Head of caudate nucleus (tissue), 42 donors: ENCODE measurements at regions not wholly inside any gene's neighbourhood (a gene's known extent, or its start where the extent isn't known, plus 50 kb on each side); places are given as distances from the start of the nearest gene placed in this dataset.

Experiments
- DNase-seq, 42 donors: peaks; one replicate each; pipeline versions ENCODE4 v3.0.0 to v3.0.0-alpha.2; 2020 to 2021; ENCODE audit warnings: mixed read lengths in 7 of 42
- intact Hi-C: fragments of 100-400 bp; cut with DNase I; formaldehyde crosslinking; loops from one replicate; pipeline ENCODE4 v1.15.0; 2022

DNA sequence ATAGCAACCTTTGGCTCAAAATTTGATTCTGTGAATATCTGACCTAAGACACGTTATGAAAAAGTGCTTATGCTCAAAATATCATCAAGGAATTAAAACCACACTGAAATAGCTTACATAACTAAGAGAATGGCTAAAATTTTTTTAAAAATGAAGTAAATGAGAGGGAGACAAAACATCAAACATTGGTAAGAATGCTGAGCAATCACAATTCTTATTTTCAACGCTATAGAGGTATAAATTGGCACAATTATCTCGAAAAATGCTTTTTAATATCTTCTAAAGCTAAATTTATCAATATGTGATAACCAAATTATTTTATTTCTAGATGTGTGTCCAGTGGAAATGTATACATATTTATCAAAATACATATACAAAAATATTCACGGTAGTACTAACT lies 381.3 kb downstream of the ANXA1 start:
- intact Hi-C loops, result no loop called here
- DNase-seq, result no peak

DNA sequence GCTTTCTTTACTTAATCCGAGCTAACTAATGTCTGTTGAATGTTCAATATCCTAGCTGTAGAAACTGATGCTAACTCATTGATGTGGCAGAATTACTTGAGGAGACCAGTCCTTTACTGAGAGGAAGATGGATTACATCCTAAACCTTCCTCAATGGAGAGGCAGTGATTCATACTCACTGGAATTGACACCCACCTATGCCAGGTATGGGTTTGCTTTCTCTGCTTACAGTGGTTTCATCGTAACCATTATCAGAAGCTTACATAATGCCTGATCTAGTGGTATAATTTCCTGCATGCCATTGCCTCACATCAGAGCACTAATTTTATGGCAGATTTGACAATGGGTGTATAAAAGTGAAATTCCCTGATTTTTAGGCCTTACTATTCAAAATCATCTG lies 384.7 kb downstream of the ANXA1 start:
- intact Hi-C loops, result no loop called here
- no peak for DNase-seq

DNA sequence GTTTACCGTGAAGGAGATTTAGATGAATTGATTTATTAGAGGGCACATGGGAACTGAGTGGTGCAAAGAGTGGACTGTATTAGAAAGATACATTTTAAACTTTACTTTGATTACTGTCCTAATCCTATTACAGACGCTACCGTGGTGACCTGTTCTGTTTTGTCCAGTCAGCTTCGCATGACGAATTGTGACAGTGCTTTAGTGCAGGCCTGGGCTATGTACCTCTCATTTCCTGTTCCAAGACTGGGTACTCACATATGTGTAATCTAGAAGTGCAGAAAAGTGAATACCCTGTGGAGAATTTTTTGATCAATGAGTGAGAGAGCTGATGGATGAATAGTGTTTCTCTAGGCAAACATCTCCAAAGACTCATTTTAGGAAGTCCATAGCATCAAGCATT lies 385.9 kb downstream of the ANXA1 start:
- intact Hi-C loops, result no loop called here

DNA sequence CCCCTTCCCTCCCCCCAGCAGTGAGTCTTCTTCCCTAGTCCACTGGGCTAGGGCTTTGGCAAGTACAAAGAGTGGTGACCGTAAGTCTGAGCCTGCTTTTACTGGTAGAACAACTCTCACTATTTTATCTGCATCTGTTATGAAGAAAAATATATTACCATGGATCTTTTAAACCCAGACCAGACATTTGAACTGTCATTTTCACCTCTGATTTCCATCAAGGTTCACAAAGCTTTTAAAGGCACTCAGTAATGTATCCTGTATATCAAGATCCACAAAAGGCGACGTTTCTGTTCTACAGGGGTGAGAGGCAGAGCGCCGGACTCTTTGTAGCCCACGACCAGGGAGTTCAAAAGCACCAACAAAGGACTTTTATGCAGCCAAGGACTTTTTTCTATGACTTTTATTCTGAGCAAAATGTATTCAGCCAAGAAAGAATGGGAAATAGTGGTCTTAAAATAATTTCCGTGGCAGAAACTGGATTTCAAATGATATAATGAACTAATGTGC lies 388.3 kb downstream of the ANXA1 start:
- intact Hi-C loops, result no loop called here

More for the DNA sequence above, 385.9 kb downstream of the ANXA1 start:
- DNase-seq, result no peak

DNA sequence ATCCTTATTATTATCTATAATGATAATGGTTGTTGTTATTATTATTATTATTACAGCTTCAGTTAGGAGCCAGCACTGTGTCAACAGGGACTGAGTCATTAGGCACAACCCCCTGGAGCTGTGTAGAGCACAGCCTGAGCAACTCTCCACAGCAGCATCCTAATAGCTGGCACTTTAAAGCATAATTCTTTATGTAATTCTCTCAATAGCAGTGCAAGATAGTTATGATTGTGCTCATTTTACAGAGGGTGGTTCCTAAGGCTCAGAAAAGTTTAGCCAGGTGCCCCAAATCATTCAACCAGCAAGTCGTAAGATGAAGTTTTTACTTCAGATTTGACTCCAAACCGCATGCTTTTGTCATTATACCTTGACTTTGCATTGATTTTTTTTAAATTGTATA lies 390.3 kb downstream of the ANXA1 start:
- intact Hi-C loops, result no loop called here
- DNase-seq, result no peak

More for the DNA sequence above, 388.3 kb downstream of the ANXA1 start:
- DNase-seq, result no peak

DNA sequence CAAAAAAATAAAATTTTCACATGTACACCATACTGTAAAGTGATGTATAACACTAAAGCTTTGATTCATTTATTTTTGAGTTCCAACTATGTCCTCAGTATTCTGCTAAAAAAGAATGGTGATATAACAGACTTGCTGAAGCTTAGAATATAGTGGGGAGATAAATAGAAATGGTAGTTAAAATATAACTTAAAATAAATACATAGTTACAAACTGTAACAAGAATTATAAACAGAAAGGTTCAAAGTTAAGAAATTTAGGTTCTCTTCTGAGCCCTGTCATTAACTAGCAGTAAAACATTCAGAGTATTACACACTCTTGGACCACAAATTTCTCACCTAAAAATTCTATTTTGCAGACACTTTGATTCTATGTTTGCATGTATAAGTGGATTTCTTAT lies 392.1 kb downstream of the ANXA1 start:
- no peak for DNase-seq
- intact Hi-C loops, result no loop called here

DNA sequence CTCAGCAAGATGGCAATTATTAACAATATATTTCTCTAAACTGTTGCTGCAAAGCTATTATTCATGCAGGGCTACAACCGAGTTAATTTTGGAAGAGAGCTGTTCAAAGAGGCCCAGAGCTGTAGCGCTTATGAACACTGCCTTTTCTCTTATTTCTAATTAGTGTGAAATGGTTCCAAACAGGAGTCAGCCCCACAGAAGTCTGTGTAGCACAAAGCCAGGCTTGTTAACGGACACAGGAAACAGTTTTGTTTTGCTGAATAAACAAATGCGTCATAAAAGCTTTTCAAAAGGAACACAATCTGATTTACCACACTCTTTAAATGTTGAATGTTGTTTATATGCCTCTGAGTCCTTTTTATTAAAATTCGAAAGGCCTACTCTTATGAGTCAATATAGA lies 396.5 kb downstream of the ANXA1 start:
- peak in 22 of 42 donors; percentile 1 to 63 (median 15) for DNase-seq
- intact Hi-C loops, result no loop called here

DNA sequence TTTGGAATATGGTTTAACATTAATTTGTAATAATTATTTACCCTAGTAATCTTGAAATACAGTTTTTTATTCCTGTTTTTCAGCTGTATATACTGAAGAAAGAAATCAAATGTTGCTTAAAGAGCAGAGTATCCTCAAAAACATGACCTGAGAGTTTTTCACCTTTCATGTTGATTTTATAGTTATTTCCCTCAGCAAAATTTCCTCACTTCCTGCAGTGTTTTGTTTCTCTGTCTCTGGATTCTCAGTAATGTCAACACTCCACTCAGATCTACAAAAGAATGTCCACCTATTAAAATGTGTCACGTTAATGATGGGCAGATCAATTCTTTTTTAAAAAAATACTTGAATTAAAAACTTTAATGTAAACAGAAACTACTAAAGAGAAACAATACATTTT lies 398.3 kb downstream of the ANXA1 start:
- intact Hi-C loops, result no loop called here
- no peak for DNase-seq

DNA sequence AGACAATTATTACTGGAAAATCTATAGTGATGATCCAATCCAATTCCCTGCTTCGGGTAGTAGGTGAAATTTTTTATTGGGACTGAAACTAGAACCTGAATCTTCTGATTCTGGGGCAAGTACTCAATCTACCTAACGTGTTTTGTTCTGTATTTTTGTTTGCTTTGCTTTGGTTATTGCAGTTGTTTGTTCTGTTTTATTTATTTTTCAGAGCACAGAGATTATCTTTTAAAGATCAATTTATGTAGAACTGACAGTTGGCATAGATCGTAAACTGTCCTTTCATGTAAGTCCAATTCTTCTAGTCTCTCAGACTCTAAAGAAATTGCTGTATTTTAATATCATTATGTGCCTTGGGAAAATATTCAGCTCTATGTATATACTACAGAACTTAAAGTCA lies 401.6 kb downstream of the ANXA1 start:
- intact Hi-C loops, result no loop called here
- DNase-seq, result no peak

DNA sequence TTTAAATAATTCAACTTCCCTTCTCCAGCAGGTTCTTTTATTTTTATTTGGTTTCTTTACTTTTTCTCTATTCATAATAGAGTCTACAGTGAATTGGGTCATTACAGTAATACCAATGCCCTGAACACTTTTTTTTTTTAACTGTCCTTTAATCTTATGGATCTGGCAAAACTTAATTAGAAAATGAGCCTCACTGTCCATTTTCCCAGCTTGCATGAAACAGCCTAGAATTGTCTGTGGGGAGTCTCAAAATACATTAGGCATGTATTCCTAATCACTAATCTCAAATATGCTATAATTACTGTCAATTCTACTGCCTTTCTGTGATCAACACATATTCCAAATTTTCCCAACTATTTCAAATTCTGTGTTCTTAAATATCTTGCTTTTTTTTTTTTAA lies 406.8 kb downstream of the ANXA1 start:
- intact Hi-C loops, result no loop called here
- no peak for DNase-seq

DNA sequence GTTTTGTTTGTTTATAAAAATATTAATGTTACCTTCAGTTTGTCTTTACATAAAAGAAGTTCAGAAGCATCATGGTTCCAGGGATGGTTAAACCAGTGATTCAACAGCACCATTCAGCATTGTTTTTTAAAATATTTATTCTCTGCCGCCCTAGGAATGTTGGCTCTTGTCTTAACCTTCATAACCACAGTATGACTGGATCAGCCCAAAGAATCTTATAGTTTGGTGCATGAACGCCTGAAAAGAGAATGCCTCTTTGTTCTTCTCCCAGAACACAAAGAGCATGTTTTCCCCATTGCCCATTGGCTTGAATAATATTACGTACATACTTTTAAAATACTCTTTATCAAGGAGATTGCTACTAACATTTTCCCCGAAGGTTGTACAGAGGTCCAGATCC lies 413.4 kb downstream of the ANXA1 start:
- DNase-seq, result no peak
- intact Hi-C loops, result loop anchor here (10.0 kb wide), 1 partner anchor 360 kb away; no protein-coding TSS in a partner anchor

DNA sequence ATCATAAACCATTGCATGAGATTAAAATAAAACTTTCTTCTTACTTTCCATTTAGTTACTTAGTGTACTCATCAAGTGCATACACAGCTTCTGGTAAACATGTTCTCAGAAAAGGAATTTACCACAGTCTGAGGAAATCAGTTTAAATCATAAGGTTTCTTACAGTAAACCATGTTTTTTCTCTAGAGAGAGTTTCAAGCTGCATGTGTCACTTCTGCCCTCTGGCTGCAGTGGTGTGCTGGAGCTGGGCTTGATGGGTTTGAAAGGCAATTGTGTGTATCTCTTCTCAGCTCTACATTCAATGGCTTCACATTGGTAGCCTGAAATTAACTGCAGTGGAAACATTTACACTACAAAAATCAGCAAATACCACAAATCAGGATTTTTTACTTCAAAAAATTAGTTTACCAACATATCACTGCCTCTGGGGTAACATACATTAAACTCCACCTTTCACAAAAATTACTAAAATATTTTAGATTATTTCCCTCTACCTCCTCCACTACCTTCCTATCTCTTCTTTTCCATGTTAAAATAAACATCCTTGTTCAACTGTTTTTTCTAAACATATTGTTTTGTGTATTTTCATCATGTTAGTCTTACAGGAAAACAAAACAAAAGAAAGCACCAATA lies 414.3 kb downstream of the ANXA1 start:
- intact Hi-C loops, result loop anchor here (10.0 kb wide), 1 partner anchor 361 kb away; no protein-coding TSS in a partner anchor
- DNase-seq, result peak in 41 of 42 donors; percentile 25 to 81 (median 54)

DNA sequence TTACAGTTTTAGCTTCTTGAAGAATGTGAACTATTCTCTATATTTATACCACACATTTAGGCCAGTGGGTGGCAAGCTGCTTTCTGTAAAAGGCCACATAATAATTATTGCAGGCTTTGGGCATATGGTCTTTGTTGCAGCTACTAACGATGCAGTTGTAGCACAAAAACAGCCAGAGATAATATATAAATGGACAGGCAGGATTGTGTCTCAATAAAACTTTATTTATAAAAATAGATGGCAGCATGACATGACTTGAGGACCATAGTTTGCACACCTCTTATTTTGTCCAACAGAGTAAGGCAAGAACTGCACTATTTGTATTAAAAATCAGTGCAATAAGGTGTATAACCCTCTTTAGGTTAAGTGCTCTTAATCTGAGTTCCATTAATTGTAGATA lies 415.0 kb downstream of the ANXA1 start:
- intact Hi-C loops, result loop anchor here (10.0 kb wide), 1 partner anchor 362 kb away; no protein-coding TSS in a partner anchor
- no peak for DNase-seq

DNA sequence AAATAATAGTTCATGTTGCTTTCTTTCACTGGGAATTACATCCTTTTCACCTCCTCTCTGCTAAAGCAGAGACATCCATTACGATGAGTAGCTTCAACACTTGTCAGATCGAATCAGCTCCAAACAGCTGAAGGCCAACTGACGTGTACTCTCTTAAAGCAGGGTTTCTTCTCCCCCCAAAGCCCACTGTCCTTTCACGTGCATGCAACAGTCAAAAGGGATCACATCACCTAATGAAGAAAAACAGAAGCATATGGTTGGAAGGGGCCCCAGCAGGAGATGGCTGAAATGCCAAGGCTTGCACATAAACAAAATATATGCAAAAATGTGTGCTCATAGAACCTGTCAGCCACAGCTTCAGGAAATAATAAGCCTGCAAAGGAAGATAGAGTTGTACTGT lies 421.6 kb downstream of the ANXA1 start:
- no peak for DNase-seq
- intact Hi-C loops, result no loop called here

DNA sequence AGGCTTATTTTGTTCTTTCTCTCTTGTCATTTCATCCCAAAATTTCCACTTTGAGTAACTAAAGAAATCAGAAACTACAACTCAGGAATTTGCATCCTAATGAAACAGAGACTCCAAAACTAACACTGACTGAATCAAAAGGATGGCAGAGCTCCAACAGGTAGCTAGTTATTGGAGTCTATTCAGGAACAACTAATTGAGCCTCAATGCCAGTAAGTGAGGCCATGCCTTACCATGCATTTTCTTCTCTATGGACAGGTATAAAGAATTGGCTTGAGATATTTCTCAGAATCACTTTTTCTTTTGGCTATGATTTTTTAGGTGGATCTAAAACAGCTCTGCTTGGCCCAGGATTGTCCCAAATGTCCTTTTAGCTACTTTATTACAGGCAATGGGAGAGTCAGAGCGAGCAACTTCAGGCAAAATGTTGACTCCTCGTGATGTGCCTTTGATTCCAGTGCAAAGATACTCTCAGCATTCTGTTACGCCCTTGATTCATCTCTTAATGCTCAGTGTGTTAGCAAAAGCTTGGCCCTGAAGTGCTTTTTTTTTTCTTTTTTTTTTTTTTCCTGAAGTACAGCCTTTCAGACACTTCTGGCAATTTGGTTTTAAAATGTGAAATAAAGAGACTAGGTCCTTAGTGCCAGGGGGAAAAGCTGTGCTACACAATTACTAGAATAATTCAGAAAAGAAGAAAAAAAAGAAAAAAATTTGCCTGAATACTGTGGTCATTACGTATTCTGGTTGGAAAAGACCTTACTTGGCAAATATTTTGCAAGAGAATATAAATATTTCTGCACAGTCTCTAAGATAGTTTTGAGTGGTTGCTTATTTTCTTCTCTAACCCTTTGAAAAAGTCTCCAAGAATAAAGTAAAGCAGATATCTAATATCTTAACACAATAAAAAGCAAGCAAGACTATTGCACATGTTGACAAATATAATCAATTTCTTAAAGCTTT lies 423.7 kb downstream of the ANXA1 start:
- no peak for DNase-seq

DNA sequence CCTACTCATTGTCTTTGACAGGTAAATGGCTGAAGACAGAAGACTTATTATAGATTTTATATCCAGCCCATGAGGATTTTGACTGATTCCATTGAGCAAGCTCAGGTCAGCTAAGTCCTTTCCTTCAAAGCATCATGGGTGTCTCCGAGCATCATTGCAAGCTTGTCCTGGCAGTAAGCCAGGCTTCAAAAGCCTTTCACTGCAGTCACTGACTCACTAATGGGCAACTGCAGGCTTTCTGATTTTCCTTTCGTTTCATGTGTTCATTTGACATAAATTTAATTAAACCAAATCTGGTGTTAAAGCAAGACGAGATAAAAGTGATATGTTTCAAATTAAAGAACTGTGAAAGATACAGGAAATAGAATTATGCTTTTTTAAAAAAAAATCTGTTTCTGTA lies 426.2 kb downstream of the ANXA1 start:
- peak in 24 of 42 donors; percentile 0 to 62 (median 17) for DNase-seq
- intact Hi-C loops, result no loop called here

More for the DNA sequence above, 423.7 kb downstream of the ANXA1 start:
- intact Hi-C loops, result no loop called here

DNA sequence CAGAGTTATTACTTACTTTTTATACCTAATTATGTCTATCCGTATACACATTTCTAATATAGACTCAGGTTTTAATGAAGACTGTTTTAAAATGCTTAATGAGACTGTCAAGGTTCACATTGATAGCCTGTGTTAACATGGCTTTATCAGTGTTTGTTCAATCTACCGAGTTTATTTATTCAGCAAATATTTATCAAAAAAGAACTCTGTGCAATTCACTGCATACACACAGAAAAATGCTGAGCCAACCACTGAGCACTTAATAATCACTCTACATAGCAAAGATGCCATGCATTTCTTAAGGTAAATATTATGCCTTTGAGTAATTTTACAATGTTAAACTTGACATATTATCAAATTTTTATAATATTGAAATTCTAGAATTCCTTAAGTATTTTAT lies 428.2 kb downstream of the ANXA1 start:
- intact Hi-C loops, result no loop called here
- DNase-seq, result no peak

DNA sequence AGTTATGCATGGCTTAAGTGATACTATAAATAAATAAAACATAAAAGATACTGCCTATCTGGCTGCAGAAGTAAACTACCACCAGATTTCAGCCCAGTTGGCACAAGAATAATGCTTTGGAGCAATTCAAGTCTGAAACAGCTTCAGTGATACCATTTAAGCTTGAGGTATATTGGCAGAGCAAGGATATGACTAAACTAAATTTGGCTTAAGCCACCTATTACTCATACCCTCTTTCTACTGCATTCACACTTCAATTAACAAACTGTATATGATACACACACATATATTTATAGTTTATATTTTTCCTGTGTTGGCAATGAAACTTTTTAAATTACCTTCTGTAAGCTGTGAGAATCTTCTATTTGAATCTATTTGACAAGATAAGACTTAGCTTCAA lies 431.9 kb downstream of the ANXA1 start:
- intact Hi-C loops, result no loop called here
- no peak for DNase-seq

DNA sequence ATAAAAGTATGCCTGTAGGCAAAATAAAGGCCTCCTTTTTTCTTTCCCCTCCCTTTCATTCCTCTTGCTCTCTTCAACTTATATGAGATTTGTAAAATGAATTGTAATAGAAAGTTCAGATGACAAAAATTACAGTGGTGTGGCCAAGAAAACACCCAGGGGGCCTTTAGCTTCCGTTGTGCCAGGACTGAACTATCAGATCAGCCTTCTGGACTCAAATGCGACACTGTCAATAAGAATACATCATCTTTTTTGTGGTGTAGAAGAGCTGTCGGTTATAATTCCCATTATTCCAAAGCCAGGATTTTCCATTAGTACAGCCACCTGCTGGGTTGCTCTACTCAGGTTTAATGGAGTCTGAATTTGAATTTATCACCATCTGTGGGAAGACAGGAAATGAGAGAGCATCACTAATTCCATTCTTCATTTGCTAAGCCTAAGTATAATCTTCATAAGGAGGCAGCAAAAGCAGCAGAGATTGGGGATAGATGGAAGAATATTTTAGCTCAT lies 443.4 kb downstream of the ANXA1 start:
- intact Hi-C loops, result no loop called here
- no peak for DNase-seq

DNA sequence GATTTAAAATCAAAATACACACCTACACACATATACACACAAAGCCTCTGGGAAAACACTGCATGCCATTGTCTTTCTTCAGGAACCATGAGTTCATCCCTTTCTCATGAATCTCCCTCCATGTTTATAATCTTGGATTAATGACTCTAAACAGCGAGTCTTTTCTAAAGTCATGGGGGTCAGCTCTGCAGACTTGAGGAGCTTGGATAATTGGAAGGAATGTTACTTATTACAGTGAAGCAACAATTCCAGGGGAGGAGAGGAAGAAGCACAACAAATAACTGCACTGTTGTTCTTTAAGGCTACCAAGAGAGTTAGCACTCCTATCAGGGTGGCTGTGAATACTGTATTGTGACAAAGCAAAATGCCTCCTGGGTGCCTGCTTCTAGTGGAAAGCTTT lies 444.7 kb downstream of the ANXA1 start:
- DNase-seq, result no peak

More for the DNA sequence above, 444.7 kb downstream of the ANXA1 start:
- intact Hi-C loops, result no loop called here
